HEK293T (cell line): ENCODE measurements at regions not wholly inside any gene's neighbourhood (a gene's known extent, or its start where the extent isn't known, plus 50 kb on each side); places are given as distances from the start of the nearest gene placed in this dataset.

Experiments
- CTCF ChIA-PET: fragments of 350-600 bp; formaldehyde crosslinking; extraction: SDS; loops from one replicate; lab custom pipeline; 2021; ENCODE audit warnings: antibody characterized with exemption, inconsistent platforms; lab: Yijun Ruan, JAX
- POLR2A ChIA-PET: fragments of 350-600 bp; formaldehyde crosslinking; extraction: SDS; loops from one replicate; lab custom pipeline; 2020; ENCODE audit warnings: antibody characterized with exemption, inconsistent platforms; lab: Yijun Ruan, JAX
- DNase-seq: peaks from one replicate; pipeline ENCODE4 v3.0.0; 2012; ENCODE audit warnings: mixed read lengths; ENCODE audit errors: extremely low spot score
- ARNT ChIP-seq: fragments of 450-650 bp; IDR thresholded peaks from 2 replicates; pipeline ENCODE4 v1.6.1; 2017; ENCODE audit warnings: mild to moderate bottlenecking
- BHLHE40 ChIP-seq: fragments of 450-650 bp; IDR thresholded peaks from 2 replicates; pipeline ENCODE4 v1.6.1; 2016; ENCODE audit warnings: mild to moderate bottlenecking, moderate library complexity, borderline replicate concordance
- CTBP1 ChIP-seq: fragments of 450-650 bp; IDR thresholded peaks from 2 replicates; pipeline ENCODE4 v1.6.1; 2016; ENCODE audit warnings: borderline replicate concordance
- ELF4 ChIP-seq: fragments of 450-650 bp; IDR thresholded peaks from 2 replicates; pipeline ENCODE4 v1.6.1; 2017; ENCODE audit warnings: antibody characterized with exemption
- FOXA1 ChIP-seq: fragments of 450-650 bp; IDR thresholded peaks from 2 replicates; pipeline ENCODE4 v1.6.1; 2016; ENCODE audit warnings: mild to moderate bottlenecking
- FOXK2 ChIP-seq: fragments of 450-650 bp; IDR thresholded peaks from 2 replicates; pipeline ENCODE4 v1.6.1; 2016; ENCODE audit warnings: mild to moderate bottlenecking
- FOXM1 ChIP-seq: fragments of 450-650 bp; IDR thresholded peaks from 2 replicates; pipeline ENCODE4 v1.6.1; 2017; ENCODE audit warnings: mild to moderate bottlenecking, borderline replicate concordance
- HDGF ChIP-seq: fragments of 450-650 bp; IDR thresholded peaks from 2 replicates; pipeline ENCODE4 v1.6.1; 2017; ENCODE audit warnings: antibody characterized with exemption, borderline replicate concordance
- L3MBTL2 ChIP-seq: fragments of 450-650 bp; conservative IDR thresholded peaks from 2 replicates; pipeline ENCODE4 v1.6.1; 2016; ENCODE audit warnings: mild to moderate bottlenecking
- LEF1 ChIP-seq: fragments of 450-650 bp; IDR thresholded peaks from 2 replicates; pipeline ENCODE4 v1.6.1; 2017; ENCODE audit warnings: mild to moderate bottlenecking, borderline replicate concordance
- NFRKB ChIP-seq: fragments of 450-650 bp; IDR thresholded peaks from 2 replicates; pipeline ENCODE4 v1.6.1; 2016; ENCODE audit warnings: mild to moderate bottlenecking, moderate library complexity
- SP1 ChIP-seq: fragments of 450-650 bp; IDR thresholded peaks from 2 replicates; pipeline ENCODE4 v1.6.1; 2017
- SUZ12 ChIP-seq: fragments of 450-650 bp; IDR thresholded peaks from 2 replicates; pipeline ENCODE4 v1.6.1; 2016; ENCODE audit warnings: mild to moderate bottlenecking
- TARDBP ChIP-seq: fragments of 450-650 bp; IDR thresholded peaks from 2 replicates; pipeline ENCODE4 v1.6.1; 2016
- ZNF384 ChIP-seq: fragments of 450-650 bp; IDR thresholded peaks from 2 replicates; pipeline ENCODE4 v1.6.1; 2016
- TF ChIP-seq, protein P1 (sequence below): fragments of 450-650 bp; IDR thresholded peaks from 2 replicates; pipeline ENCODE4 v1.6.1; 2016

DNA sequence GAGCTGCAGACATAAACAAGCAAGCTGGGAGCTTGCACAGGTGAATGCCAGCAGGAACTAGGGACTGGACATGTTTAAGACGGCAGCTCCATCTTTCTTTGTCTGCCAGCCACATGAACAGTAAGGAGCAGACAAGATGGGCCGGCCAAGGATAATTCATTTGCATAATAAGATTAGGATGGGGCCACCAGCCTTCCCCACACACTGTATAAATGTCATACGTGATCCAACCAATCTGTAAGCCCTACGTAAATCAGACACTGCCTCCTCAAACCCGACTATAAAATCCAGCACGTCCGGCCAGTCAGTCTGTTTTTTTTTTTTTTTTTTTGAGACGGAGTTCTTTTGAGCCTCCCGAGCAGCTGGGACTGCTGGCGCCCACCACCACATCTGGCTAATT is 75.6 kb upstream of the BOD1L1 start:
- CTCF ChIA-PET, result no interaction called here
- POLR2A ChIA-PET, result no interaction called here
- TF ChIP-seq CTBP1, result no peak
- TF ChIP-seq FOXK2, result no peak
- no peak for TF ChIP-seq NFRKB
- TF ChIP-seq FOXM1, result no peak
- no peak for TF ChIP-seq SUZ12
- TF ChIP-seq ZNF384, result no peak
- no peak for TF ChIP-seq LEF1
- no peak for TF ChIP-seq ARNT
- no peak for TF ChIP-seq SP1
- TF ChIP-seq HDGF, result no peak
- DNase-seq, result no peak

DNA sequence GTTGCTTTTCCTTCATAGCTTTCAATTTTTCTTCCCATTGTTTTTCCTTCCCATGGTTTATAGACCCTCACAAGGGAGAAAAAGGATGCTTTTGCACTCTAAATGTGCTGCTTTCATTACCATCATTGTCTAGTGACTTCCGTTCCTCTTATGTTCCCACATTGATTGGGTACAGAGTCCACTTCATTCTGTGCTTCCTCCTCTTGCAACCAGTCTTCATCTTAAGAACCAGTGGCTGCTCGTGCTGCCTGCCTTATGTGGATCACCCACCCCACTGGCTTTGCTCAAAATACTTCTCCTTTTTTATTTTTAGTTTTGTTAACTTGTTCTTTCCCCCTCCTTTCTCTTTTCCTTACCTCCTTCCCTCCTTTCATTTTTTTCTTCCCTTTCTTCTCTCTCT is 76.5 kb upstream of the BOD1L1 start:
- no peak for DNase-seq
- POLR2A ChIA-PET, result no interaction called here
- CTCF ChIA-PET, result no interaction called here
- TF ChIP-seq FOXA1 (no peak), ARNT (no peak), BHLHE40 (no peak), SUZ12 (no peak), ZNF384 (no peak), FOXK2 (no peak), HDGF (no peak), LEF1 (no peak)

DNA sequence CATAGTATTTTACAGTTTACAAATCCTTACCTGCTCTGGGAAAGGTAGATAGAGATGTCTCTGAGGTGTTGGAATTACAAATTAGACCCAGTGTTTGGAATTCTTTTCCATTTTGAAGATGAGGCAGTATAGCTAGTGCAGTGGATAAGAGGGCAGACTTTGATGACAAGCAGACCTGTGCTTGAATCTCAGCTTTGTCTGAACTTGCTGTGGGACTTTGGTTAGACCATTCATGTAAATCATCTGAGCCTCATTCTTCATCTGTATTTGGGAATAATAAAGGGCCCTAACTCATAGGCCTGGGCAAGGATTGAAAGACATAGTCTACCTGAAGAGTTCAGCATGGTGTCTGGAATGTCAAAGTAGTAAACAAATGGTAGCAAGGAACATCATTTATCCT is 77.2 kb upstream of the BOD1L1 start:
- POLR2A ChIA-PET, result no interaction called here
- no peak for DNase-seq
- TF ChIP-seq ELF4 (no peak), FOXM1 (no peak), BHLHE40 (no peak), NFRKB (no peak)
- TF ChIP-seq, protein P1, sequence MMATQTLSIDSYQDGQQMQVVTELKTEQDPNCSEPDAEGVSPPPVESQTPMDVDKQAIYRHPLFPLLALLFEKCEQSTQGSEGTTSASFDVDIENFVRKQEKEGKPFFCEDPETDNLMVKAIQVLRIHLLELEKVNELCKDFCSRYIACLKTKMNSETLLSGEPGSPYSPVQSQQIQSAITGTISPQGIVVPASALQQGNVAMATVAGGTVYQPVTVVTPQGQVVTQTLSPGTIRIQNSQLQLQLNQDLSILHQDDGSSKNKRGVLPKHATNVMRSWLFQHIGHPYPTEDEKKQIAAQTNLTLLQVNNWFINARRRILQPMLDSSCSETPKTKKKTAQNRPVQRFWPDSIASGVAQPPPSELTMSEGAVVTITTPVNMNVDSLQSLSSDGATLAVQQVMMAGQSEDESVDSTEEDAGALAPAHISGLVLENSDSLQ, result no peak
- CTCF ChIA-PET, result no interaction called here

DNA sequence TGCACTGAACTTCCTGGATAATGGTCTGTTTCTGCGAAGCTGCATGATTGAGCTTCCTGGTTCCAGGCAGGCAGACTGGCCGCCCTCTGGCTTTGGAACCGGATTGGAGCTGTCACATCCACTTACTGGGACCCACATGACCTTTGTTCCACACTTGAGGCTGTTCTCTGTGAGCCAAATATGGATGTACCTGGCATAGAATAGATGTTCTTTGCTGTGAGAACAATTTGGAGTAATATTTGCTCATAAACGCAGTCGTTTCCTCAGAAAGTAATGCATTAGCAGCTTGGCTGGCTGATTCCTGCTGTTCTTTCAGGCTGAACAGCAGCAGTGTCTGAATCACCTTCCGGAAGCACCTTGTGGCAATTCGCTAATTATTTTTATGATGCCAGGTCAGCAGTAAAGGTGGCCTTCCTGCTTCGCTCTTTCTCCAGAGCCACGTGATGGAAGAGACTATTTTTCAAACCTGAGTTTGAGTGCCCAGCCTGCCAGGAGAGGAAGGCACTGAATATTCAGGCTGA is 78.1 kb upstream of the BOD1L1 start:
- ChIA-PET POLR2A (no interaction called here), CTCF (no interaction called here)
- no peak for TF ChIP-seq L3MBTL2
- TF ChIP-seq FOXK2, result no peak
- no peak for TF ChIP-seq BHLHE40
- TF ChIP-seq, protein P1, result no peak
- no peak for TF ChIP-seq CTBP1
- TF ChIP-seq FOXM1, result no peak
- TF ChIP-seq ZNF384, result no peak
- no peak for TF ChIP-seq ARNT
- no peak for DNase-seq

DNA sequence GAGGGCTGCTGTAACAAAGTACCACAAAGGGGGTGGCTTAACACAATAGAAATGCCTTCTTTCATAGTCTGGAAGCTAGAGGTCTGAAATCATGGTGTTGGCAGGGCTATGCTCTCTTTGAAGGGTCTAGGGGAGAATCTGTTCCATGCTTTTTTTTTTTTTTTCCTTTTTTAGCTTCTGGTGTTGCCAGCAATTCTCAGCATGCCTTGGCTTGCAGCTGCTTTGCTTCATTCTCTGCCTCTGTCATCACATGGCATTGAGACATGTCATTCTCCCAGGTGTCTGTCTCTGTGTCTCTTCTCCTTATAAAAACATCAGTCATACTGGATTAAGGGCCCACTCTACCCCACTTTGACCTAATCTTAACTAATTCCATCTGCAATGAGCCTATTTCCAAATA is 78.6 kb upstream of the BOD1L1 start:
- POLR2A ChIA-PET, result no interaction called here
- DNase-seq, result no peak
- CTCF ChIA-PET, result no interaction called here
- TF ChIP-seq SP1, result no peak
- TF ChIP-seq ARNT, result no peak
- TF ChIP-seq FOXA1, result no peak
- no peak for TF ChIP-seq LEF1
- TF ChIP-seq FOXK2, result no peak
- TF ChIP-seq BHLHE40, result no peak
- no peak for TF ChIP-seq TARDBP
- TF ChIP-seq HDGF, result no peak
- TF ChIP-seq ELF4, result no peak
- no peak for TF ChIP-seq FOXM1
- TF ChIP-seq SUZ12, result no peak
- no peak for TF ChIP-seq CTBP1
- no peak for TF ChIP-seq ZNF384
- no peak for TF ChIP-seq NFRKB
- no peak for TF ChIP-seq L3MBTL2
- TF ChIP-seq, protein P1, result no peak

DNA sequence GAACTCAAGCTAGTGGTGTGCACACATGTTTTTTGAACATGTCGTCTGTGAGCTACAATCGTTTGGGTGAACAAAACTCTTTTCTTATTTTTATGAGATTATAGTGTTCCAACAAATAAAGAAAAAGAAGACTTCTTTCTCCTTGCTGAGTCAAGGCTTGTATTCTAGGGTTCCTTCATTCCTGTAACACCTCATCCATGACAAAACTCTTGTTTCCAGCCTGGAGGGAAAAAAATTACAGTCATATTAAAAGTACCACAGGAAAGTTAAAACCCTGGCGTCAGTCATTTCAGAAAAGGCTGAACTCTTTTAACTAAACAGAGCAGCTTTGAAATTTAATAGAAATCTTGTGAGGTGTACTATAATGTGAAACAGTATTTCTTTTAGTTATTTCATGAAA is 79.2 kb upstream of the BOD1L1 start:
- no peak for TF ChIP-seq FOXM1
- no peak for TF ChIP-seq SP1
- no peak for TF ChIP-seq HDGF
- no peak for TF ChIP-seq ARNT
- no peak for TF ChIP-seq FOXA1
- no peak for TF ChIP-seq TARDBP
- TF ChIP-seq, protein P1, result no peak
- no peak for TF ChIP-seq BHLHE40
- TF ChIP-seq L3MBTL2, result no peak
- TF ChIP-seq CTBP1, result no peak
- no peak for TF ChIP-seq LEF1
- TF ChIP-seq ZNF384, result no peak
- CTCF ChIA-PET, result no interaction called here
- POLR2A ChIA-PET, result no interaction called here
- DNase-seq, result no peak
